Mesenchymal stem cell (in vitro differentiated cells and primary cell): ENCODE measurements at regions not wholly inside any gene's neighbourhood (a gene's known extent, or its start where the extent isn't known, plus 50 kb on each side); places are given as distances from the start of the nearest gene placed in this dataset.

Source experiments
- DNase-seq: peaks from one replicate; pipeline ENCODE4 v3.0.0-alpha.2; 2013
- H2AFZ ChIP-seq: one replicate; pipeline ENCODE4 v1.6.1; 2013; ENCODE audit warnings: low read depth, mild to moderate bottlenecking, control low read depth, inconsistent platforms, low read length, moderate library complexity
- H2AK5ac ChIP-seq: 2 replicates; pipeline ENCODE4 v1.6.1; 2013; ENCODE audit warnings: low read length, moderate library complexity, mild to moderate bottlenecking, inconsistent platforms; ENCODE audit not compliant: severe bottlenecking
- H2BK120ac ChIP-seq: one replicate; pipeline ENCODE4 v1.6.1; 2013; ENCODE audit warnings: low read depth, mild to moderate bottlenecking, inconsistent platforms, low read length, moderate library complexity
- H2BK12ac ChIP-seq, 2 experiments: one replicate each; pipeline ENCODE4 v1.6.1; 2013; ENCODE audit warnings: inconsistent platforms in 2 of 2, low read length in 2 of 2, mild to moderate bottlenecking in 2 of 2, moderate library complexity in 2 of 2, control low read depth in 1 of 2
- H2BK15ac ChIP-seq: one replicate; pipeline ENCODE4 v1.6.1; 2013; ENCODE audit warnings: mild to moderate bottlenecking, low read depth, inconsistent platforms; ENCODE audit not compliant: poor library complexity, severe bottlenecking
- H2BK5ac ChIP-seq: 2 replicates; pipeline ENCODE4 v1.6.1; 2013; ENCODE audit warnings: low read depth, mild to moderate bottlenecking, low read length, control low read depth, inconsistent platforms; ENCODE audit not compliant: poor library complexity, severe bottlenecking
- H3K14ac ChIP-seq, 2 experiments: one replicate each; pipeline ENCODE4 v1.6.1; 2013; ENCODE audit warnings: inconsistent platforms in 2 of 2, low read length in 2 of 2, control low read depth in 1 of 2, mild to moderate bottlenecking in 1 of 2, moderate library complexity in 1 of 2
- H3K18ac ChIP-seq, 2 experiments: one replicate each; pipeline ENCODE4 v1.6.1; 2013; ENCODE audit warnings: inconsistent platforms in 2 of 2, low read length in 2 of 2, control low read depth in 1 of 2, low read depth in 1 of 2, mild to moderate bottlenecking in 1 of 2
- H3K23ac ChIP-seq, 2 experiments: one replicate each; pipeline ENCODE4 v1.6.1; 2013; ENCODE audit warnings: inconsistent platforms in 2 of 2, low read length in 2 of 2, mild to moderate bottlenecking in 2 of 2, moderate library complexity in 2 of 2, control low read depth in 1 of 2
- H3K27ac ChIP-seq: 2 replicates; pipeline ENCODE4 v1.5.1; 2013; ENCODE audit warnings: mild to moderate bottlenecking, moderate library complexity, low read length, control low read depth, inconsistent platforms; ENCODE audit not compliant: poor library complexity, severe bottlenecking
- H3K27me3 ChIP-seq, 2 experiments: 2 replicates each; pipeline versions ENCODE4 v1.6.1 to v1.7.0; 2013; ENCODE audit warnings: low read length in 2 of 2, mild to moderate bottlenecking in 2 of 2, moderate library complexity in 2 of 2, control low read depth in 1 of 2, inconsistent platforms in 1 of 2; ENCODE audit not compliant: control insufficient read depth in 1 of 2, insufficient read depth in 1 of 2
- H3K36me3 ChIP-seq, 2 experiments: 2 replicates each; pipeline versions ENCODE4 v1.6.1 to v1.7.0; 2013; ENCODE audit warnings: low read length in 2 of 2, control low read depth in 1 of 2, inconsistent platforms in 1 of 2, low read depth in 1 of 2, mild to moderate bottlenecking in 1 of 2; ENCODE audit not compliant: insufficient read depth in 2 of 2, control insufficient read depth in 1 of 2
- H3K4ac ChIP-seq, 2 experiments: one replicate each; pipeline ENCODE4 v1.6.1; 2013; ENCODE audit warnings: inconsistent platforms in 2 of 2, low read length in 2 of 2, mild to moderate bottlenecking in 2 of 2, moderate library complexity in 2 of 2, control low read depth in 1 of 2, low read depth in 1 of 2
- H3K4me1 ChIP-seq: 2 replicates; pipeline ENCODE4 v1.6.1; 2013; ENCODE audit warnings: low read depth, low read length, control low read depth; ENCODE audit not compliant: control insufficient read depth, insufficient read depth
- H3K4me2 ChIP-seq: 2 replicates; pipeline ENCODE4 v1.6.1; 2013; ENCODE audit warnings: low read length, mild to moderate bottlenecking, inconsistent platforms; ENCODE audit not compliant: poor library complexity, severe bottlenecking
- H3K4me3 ChIP-seq, 2 experiments: 2 replicates each; pipeline versions ENCODE4 v1.5.1 to v1.7.0; 2013; ENCODE audit warnings: low read length in 2 of 2, mild to moderate bottlenecking in 2 of 2, control low read depth in 1 of 2, low read depth in 1 of 2; ENCODE audit not compliant: insufficient read depth in 1 of 2
- H3K79me1 ChIP-seq: replicated peaks from 2 replicates; pipeline ENCODE4 v1.6.1; 2013; ENCODE audit warnings: mild to moderate bottlenecking, control low read depth, low read length, inconsistent platforms; ENCODE audit not compliant: poor library complexity, severe bottlenecking
- H3K9ac ChIP-seq: 2 replicates; pipeline ENCODE4 v1.7.0; 2013; ENCODE audit warnings: mild to moderate bottlenecking, low read length, moderate library complexity
- H3K9me3 ChIP-seq: 2 replicates; pipeline ENCODE4 v1.7.0; 2013; ENCODE audit warnings: mild to moderate bottlenecking, low read length; ENCODE audit not compliant: control insufficient read depth
- H4K8ac ChIP-seq: one replicate; pipeline ENCODE4 v1.6.1; 2013; ENCODE audit warnings: inconsistent platforms, mild to moderate bottlenecking, low read length, moderate library complexity
- H4K91ac ChIP-seq: one replicate; pipeline ENCODE4 v1.6.1; 2013; ENCODE audit warnings: mild to moderate bottlenecking, low read length, inconsistent platforms
- WGBS: methylation state at CpG from one replicate; pipeline ENCODE4 v1.1.7; 2013; ENCODE audit warnings: mixed read lengths; 5-methylcytosine and 5-hydroxymethylcytosine counted together

- Histone ChIP-seq H4K91ac (no peak overlapping the region), H2BK15ac (no peak overlapping the region), H2BK12ac (no peak overlapping the region), H3K4me3 (no peak overlapping the region), H2AK5ac (no peak overlapping the region), H3K9me3 (peaks cover 3% of the 10 kb centered on the region), H2AFZ (no peak overlapping the region), H2BK5ac (no peak overlapping the region), H3K9ac (no peak overlapping the region), H4K8ac (no peak overlapping the region), H3K79me1 (no peaks in the 10 kb centered on the region), H3K27me3 (peaks cover 3 to 19% of the 10 kb centered on the region in 2 experiments), H3K27ac (no peak overlapping the region), H3K18ac (no peak overlapping the region), H3K23ac (no peak overlapping the region), H3K4me1 (no peaks in the 10 kb centered on the region), H2BK120ac (no peak overlapping the region), H3K36me3 (no peaks in the 10 kb centered on the region), H3K14ac (no peak overlapping the region), H3K4me2 (no peak overlapping the region), H3K4ac (no peak overlapping the region)
- WGBS, result 100% methylated on average over 1 of the region's 1 CpG
- no peak for DNase-seq
These were observed 213.5 kb upstream of the ADRA1B start for GRCh38 chr5:159702826-159703225.

DNA sequence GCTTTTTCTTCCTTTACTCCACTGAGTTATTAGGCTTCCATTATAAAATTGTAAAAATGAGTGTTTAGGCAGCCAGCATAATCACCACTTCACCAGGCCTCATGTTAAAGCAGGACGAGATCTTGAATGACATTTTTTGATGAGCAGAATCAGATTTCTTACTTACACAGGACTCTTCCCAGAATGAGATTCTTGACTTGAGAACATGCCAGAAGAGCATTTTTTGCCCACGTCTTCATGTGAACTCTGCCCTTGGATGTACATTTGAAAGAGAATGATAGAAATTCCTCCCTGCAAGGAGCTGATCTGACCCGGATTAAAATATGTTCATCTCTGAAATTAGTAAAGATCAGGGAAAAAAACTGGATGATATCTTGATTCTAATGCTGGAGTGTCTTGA lies 212.1 kb upstream of the ADRA1B start:
- H2AK5ac ChIP-seq, result no peak overlapping the region
- WGBS, result 64% methylated on average over 3 of the region's 3 CpGs
- no peaks in the 10 kb centered on the region for H3K4me1 ChIP-seq
- H3K18ac ChIP-seq, result no peak overlapping the region
- H3K36me3 ChIP-seq, result no peaks in the 10 kb centered on the region
- H3K27ac ChIP-seq, result no peak overlapping the region
- no peak overlapping the region for H2BK5ac ChIP-seq
- no peaks in the 10 kb centered on the region for H3K79me1 ChIP-seq
- no peak overlapping the region for H3K14ac ChIP-seq
- H3K27me3 ChIP-seq, result peaks cover 3 to 19% of the 10 kb centered on the region in 2 experiments
- H3K9me3 ChIP-seq, result peaks cover 15% of the 10 kb centered on the region
- H4K8ac ChIP-seq, result no peak overlapping the region
- no peak overlapping the region for H2BK15ac ChIP-seq
- H2BK120ac ChIP-seq, result no peak overlapping the region
- H2AFZ ChIP-seq, result no peak overlapping the region
- H3K4ac ChIP-seq, result no peak overlapping the region
- H3K9ac ChIP-seq, result no peak overlapping the region
- no peak overlapping the region for H3K4me2 ChIP-seq
- H4K91ac ChIP-seq, result no peak overlapping the region
- H2BK12ac ChIP-seq, result no peak overlapping the region
- no peak overlapping the region for H3K23ac ChIP-seq
- H3K4me3 ChIP-seq, result no peak overlapping the region
- DNase-seq, result no peak

- no peak overlapping the region for H3K4me3 ChIP-seq
- WGBS, result 90% methylated on average over 2 of the region's 3 CpGs
- no peak overlapping the region for H3K14ac ChIP-seq
- H3K27ac ChIP-seq, result no peak overlapping the region
- no peak overlapping the region for H3K23ac ChIP-seq
- H2BK5ac ChIP-seq, result no peak overlapping the region
- no peak overlapping the region for H3K9ac ChIP-seq
- H3K4ac ChIP-seq, result no peak overlapping the region
- no peak overlapping the region for H2BK15ac ChIP-seq
- no peak overlapping the region for H2AK5ac ChIP-seq
- H3K27me3 ChIP-seq, result peaks cover 3 to 19% of the 10 kb centered on the region in 2 experiments
- H3K9me3 ChIP-seq, result peaks cover 15% of the 10 kb centered on the region
- no peaks in the 10 kb centered on the region for H3K36me3 ChIP-seq
- H3K79me1 ChIP-seq, result no peaks in the 10 kb centered on the region
- H3K4me1 ChIP-seq, result no peaks in the 10 kb centered on the region
- H2BK120ac ChIP-seq, result no peak overlapping the region
- no peak for DNase-seq
- H3K18ac ChIP-seq, result no peak overlapping the region
- no peak overlapping the region for H2BK12ac ChIP-seq
- H4K8ac ChIP-seq, result no peak overlapping the region
- no peak overlapping the region for H3K4me2 ChIP-seq
- H4K91ac ChIP-seq, result no peak overlapping the region
- no peak overlapping the region for H2AFZ ChIP-seq
These were observed 210.3 kb upstream of the ADRA1B start for GRCh38 chr5:159705948-159706347.

GRCh38 chr5:159708090-159708489 lies 208.2 kb upstream of the ADRA1B start:
- 69% methylated on average over 2 of the region's 3 CpGs for WGBS
- H2BK15ac ChIP-seq, result no peak overlapping the region

More at GRCh38 chr5:159708090-159708489, 208.2 kb upstream of the ADRA1B start:
- peaks cover 15% of the 10 kb centered on the region for H3K9me3 ChIP-seq
- peaks cover 3 to 8% of the 10 kb centered on the region in 2 experiments for H3K27me3 ChIP-seq
- H3K36me3 ChIP-seq, result no peaks in the 10 kb centered on the region
- no peaks in the 10 kb centered on the region for H3K4me1 ChIP-seq
- no peak overlapping the region for H3K4me3 ChIP-seq
- H3K23ac ChIP-seq, result no peak overlapping the region
- no peak for DNase-seq
- H3K79me1 ChIP-seq, result no peaks in the 10 kb centered on the region
- no peak overlapping the region for H2AFZ ChIP-seq
- H3K4ac ChIP-seq, result no peak overlapping the region
- H4K91ac ChIP-seq, result no peak overlapping the region
- no peak overlapping the region for H3K14ac ChIP-seq
- H4K8ac ChIP-seq, result no peak overlapping the region
- no peak overlapping the region for H2BK5ac ChIP-seq
- H3K4me2 ChIP-seq, result no peak overlapping the region
- no peak overlapping the region for H3K18ac ChIP-seq
- H3K9ac ChIP-seq, result no peak overlapping the region
- H2BK12ac ChIP-seq, result no peak overlapping the region
- no peak overlapping the region for H2BK120ac ChIP-seq
- H3K27ac ChIP-seq, result no peak overlapping the region
- no peak overlapping the region for H2AK5ac ChIP-seq
